ENCODE measurements at regions not wholly inside any gene's neighbourhood (a gene's known extent, or its start where the extent isn't known, plus 50 kb on each side); places are given as distances from the start of the nearest gene placed in this dataset.

DNA sequence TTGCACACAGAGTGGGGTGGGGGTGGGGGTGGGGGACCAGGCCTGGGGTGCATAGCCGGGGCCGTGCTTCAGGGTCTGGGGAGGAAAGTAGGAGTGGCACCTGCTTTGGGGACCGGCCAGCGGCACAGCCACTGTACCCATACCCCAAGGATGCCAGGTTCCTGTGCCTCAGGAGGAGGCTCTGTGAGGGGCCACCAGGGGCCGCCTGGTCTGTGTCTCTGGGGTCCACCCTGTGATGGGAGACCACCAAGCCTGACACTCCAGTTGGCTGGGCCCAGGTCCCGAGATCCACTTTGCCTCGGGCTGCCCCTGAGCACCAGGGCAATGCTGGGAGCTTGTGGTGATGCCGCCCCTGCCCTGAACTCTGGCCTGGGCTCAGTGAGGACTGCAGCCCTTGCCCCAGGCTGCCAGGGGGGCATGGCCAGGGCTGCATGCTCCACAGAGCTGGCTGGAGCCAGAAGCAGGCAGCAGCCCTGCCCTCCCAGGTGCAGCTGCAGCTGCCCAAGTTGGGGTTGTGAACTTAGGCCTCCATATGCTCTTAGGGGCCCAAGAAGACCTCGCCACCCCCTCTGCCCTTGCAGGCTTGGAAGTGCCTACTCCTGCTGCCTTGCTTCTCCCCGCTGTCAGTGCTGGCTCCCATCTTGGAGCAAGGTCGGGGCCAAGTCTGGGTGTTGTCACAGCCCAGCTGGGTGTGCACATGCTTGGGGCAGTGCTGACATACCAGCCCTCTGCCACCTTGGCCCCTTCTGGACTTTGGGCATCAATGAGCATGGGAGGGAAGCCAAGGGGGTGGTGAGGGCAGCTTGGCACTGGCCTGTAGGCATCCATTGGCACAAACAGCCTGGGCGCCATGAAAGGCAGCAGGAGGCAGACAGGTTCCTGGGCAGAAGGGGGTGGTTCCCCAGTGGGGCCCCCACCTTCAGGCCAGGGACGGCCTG is 123.3 kb upstream of the THY1 start:
- no peak for DNase-seq

DNA sequence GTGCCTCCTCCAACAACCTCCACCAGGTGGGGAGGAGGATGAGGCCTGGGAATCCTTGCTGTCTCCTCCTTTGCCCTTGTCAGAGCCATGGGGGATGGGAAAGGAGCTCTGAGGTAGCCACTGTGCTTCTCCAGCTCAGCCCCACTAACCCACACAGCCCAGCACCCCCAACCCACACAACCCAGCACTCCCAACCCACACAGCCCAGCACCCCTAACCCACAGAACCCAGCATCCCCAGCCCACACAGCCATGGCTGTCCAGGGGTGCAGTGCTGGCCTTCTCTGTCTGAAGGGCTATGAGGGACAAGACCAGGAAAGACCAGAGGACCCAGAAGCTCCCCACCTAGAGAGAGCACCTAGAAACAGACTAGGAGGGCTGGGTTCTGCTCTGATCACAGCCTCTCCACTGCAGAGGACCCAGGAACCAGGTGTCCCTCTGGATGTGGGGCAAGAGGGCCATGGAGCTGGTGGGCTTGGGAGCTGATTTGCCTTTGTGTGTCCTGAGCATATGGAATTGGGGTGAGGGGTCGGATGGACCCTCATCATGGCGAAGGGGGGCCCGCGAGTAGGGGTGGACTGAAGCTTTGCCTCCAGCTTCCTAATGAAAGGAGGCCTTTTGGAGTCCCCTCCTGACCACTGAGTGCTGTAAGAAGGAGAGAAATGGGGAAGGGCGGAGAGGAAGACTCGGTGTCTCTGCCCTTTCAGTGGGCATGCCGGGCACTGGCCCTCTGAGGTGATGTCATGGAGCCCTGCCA is 117.6 kb upstream of the THY1 start:
- no peak for DNase-seq

DNA sequence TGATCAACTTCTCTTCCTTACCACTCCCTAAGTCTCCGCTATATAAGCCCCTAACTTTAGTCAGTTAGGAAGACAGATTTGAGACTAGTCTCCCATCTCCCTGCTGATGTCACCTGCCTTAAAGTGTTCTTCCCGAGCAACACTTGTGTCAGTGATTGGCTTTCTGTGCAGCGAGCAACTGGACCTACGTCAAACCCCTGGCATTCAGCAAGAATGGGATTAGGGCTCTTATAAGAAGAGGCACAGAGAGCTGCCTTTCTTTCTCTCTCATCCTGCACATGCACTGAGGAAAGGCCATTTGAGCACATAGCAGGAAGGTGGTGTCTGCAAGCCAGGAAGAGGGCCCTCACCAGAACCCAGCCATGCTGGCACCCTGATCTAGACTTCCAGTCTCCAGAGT is 116.6 kb upstream of the THY1 start:
- no peak for DNase-seq

DNA sequence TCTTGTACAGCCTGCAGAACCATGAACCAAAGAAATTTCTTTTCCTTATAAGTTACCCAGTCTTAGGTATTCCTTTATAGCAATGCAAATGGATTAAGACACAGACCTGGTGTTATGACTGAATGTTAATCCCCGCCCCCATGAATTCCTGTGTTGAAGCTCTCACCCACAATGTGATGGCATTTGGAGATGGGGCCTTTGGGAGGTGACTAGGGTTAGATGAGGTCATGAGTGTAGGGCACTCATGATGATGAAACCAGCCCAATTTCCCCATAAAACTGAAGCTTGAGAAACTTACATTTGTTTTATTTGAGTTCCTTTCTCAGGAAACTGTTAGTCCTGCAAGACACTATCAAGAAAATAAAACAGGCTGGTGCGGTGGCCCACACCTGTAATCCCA is 115.8 kb upstream of the THY1 start:
- DNase-seq = no peak

DNA sequence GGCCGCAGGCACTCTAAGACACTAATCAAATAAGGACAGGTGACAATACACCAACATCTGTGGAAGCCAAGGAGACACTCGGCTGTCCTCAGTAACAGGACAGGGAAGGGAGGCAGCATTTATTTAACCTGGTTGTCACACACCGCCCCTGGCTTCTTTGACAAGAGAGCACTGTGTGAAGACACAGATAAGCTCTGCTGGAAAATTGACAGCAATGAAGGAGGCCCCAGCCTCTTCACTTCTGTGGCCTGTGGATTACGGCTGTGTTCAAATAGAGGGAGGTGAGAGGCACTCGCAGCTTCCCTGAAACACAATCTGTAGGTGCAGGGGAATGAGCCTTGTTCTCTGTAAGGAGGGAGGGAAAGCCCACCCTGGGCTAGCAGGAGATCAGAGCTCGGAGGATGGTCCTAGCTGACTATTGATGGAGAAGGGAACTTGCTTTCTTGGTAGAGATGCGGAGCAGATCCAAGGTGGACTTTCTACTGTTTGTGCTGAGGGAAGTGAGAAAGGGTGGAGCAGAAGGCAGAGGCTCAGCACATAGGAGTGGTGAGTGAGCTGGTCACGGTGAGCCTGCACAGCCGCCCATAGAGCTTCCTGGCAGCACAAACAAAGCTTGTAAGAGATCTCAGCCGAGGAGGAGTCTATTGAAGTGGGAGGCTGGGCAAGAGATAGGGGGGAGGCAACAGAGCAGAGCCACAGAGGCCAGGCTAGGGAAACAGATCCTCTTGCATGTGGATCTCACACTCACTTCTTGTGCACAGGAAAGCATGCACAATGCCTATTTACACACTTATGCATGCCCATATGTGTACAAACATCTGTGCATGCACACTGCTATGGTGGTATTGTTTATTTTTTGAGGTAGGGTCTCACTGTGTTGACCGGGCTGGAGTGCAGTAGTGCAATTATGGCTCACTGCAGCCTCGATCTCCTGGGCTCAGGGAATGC is 114.6 kb upstream of the THY1 start:
- no peak for DNase-seq

DNA sequence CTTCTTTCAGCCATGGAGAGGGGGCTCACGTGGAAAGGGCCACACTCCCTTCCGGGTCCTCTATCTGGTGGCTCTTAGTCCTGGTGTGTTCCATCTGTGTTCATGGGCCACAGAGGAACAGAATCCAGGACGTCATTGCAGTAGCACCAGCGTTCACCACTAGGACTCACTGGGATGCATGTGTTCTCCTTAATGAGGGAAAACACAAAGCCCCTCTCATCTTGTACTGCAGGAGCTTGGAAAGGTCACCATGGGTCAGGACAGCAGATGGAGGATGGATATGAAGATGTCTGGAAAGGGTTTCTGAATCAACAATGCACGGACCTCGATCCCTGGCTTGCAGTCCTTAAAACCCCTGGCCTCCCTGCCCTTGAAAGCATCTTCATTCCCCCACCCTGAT is 113.8 kb upstream of the THY1 start:
- DNase-seq = no peak

DNA sequence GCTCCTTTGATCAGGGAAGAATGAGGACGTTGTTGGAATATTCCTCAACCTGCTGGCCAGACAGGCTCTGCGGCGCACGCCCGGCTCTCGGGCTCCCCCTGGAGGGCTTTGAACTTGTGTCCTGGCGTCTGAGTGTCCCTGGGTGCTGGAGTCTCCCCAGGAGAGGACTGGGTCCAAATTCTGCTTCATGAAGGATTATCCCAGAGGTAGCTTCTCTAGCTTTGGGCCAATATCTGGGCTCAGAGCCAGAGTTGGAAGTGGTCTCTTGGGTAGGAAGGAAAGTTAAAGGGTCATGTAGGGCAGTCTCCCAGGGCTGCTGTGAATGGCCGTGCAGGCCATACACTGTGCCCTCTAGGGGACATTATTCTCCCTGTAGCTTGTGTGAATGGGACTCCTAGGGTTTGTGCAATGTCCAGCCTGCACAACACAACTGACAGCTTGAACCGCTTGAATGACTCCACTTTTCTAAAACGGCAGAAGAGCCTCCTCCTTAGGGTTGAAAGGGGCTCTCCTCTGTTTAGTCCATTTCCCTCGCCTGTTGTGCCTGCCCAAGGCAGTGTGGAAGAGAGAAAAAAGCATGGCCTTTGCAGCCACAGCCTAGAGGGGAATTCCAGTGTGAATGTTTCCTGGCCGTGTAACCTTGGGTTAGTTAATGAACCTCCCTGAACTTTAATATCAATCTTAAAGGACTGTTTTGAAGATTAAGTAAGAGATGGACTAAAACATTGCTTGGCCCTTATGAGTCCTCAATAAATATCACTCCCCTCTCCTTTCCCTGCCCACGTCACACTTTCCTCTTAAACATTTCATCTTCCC is 111.2 kb upstream of the THY1 start:
- DNase-seq = peak; percentile 32

DNA sequence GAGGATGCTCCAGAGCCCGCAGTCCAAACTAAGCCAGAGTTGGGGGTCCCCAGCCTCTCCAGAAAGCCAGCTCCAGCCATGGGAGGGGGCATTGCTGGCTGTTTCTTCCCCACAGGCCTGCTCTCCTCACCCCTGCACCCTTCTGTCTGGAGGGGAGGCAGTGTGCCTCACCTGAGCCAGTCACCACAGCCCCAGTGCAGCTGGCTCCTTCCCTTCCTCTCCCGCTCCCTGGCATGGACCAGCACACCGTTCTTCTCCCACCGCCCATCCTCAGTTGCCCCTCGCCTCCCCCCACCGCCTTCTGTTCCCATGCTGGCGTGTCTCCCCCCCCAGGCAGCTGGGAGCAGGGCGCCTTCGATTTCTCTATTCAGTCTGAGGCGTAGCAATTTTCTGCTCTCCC is 110.5 kb upstream of the THY1 start:
- DNase-seq = no peak

DNA sequence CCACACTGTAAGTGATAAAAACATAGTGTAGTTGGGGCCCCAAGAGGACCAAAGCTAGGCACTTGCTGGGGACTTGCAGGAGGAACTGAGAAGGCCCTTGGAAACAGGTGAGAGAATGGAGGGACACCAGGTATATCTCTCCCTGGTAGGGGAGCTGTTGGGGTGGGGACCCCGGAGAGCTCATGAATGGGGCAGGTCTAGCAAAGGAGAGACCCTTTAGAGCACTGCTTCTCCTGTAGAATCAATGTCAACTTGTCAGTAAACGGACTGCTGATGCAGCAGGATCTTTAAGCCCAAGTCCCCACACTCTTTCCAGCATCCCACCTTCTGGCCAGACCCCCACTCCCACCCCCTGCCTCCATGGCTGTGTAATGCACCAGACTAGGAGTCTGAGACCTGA is 109.6 kb upstream of the THY1 start:
- DNase-seq = no peak

DNA sequence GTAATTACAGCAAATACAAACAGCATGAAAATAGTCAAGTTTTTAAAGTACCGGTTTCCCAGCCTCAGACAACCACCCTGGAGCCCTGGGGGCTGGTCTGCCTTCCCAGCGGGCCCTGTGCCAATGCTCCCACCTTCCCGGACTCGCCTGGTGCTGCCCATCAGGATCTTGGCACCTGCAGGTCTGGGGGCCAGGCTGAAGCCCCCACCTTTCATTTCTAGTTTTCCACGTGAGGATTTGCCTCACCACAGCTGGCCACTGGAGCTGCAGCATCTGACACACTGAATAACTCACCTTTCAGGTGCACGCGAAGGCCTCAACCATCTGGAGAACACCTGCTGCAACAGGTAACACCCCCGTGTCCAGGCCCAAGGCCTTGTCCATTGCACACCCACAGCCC is 108.7 kb upstream of the THY1 start:
- DNase-seq = no peak

DNA sequence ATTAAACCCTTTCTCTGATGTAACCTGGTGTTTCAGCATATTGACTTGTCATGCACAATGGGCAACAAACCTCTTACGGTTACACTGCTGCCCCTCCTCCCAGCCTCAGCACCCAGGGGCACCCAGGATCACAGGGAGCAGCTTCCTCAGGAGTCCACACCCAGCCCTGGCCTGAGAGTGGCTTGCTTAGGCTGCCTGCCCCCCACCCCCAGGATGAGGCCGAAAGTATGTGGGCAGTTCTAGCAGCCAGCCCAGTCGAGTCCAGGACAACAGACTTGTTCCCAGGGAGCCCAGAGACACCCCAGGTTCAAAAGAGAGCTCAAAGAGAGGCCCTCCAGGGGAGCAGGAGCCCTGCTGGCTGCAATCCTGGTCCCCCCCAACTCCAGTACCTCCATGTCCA is 108.1 kb upstream of the THY1 start:
- no peak for DNase-seq

DNA sequence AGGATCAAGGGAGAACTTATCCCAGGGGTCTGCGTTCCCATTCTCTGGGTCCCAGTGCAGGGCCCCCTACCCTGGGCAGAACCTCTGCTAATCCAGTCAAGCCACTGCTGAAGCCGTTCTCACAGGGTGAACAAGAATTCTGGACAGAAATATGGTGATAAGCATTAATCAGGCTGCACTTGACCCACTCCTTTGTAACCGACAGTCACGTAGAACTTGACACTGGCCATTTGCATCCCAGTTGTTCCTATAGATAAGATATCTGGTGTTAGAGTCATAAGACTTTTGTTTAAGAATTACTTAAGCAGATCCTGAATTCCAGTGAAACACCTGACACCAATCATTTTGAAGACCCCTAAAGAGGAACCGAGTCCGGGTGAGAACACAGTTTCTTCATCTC is 107.5 kb upstream of the THY1 start:
- no peak for DNase-seq

DNA sequence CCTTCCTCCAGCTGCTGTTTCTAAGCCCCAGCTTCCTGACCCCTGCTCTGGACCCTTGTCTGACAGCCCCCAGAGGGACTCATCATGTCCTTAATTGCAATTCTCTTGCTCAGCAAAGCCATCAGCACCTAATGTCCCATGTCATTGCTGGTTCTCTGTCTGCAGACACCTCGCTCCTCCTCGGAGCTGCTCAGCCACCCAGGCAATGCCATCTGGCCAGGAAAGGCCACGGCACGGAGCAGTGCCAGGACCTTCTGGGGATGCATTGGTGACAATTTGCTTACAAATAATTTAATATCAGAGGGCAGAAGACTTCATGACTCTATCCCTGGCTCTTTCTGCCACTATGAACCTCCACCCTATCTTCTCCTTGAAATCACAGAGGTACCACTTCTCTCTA is 107.0 kb upstream of the THY1 start:
- DNase-seq = no peak

DNA sequence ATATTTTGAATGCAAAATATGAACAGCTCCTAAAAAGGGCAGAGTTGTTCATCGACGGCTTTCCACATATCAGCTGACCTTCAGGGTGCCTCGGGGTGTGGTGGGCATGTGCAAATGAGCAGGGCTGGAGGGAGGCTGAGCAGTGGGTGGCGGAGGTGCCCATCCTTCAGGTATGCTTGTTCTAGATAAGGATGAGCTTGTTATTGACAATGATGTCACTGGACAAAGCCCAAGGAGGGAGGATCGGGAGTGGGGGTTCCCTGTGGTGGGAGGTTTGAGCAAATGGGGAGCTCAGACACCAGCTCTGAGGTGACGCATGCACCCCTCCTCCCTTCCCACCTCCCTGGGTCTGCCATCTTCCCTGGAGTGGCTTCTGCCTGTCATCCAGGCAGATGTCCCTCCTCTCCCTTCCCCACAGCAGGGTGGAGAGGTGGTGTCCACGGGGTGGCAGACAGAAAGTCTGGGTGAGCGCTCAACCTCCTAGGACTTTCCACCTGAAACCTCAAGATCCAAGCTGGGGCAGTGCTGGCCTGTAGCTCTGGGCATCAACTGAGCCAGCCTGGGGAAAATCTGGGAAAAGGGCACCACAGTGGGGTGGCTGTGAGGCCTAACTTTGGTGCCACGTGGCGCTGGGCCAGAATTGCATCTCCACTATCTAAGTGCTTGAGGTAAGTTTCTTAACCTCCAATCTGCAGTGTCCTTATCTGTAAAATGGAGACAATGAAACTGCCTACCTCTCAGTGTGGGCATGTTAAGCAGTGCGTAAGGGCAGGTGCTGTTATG is 106.3 kb upstream of the THY1 start:
- no peak for DNase-seq

DNA sequence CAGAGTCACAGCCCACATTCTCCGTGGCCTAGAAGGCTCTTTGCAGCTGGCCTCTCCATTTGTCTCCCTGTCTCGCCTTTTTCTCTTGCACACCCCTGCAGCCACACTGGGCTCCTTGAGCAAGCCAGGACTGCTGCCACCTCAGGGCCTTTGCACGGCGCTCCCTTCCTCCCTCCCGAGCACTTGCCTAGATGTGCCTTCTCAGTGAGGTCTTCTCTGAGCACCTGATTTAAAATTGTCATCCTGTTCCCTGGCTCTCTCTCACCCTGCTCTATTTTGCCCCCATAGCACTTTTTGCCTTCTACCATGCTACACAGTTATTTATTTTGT is 102.9 kb upstream of the THY1 start:
- DNase-seq = no peak

DNA sequence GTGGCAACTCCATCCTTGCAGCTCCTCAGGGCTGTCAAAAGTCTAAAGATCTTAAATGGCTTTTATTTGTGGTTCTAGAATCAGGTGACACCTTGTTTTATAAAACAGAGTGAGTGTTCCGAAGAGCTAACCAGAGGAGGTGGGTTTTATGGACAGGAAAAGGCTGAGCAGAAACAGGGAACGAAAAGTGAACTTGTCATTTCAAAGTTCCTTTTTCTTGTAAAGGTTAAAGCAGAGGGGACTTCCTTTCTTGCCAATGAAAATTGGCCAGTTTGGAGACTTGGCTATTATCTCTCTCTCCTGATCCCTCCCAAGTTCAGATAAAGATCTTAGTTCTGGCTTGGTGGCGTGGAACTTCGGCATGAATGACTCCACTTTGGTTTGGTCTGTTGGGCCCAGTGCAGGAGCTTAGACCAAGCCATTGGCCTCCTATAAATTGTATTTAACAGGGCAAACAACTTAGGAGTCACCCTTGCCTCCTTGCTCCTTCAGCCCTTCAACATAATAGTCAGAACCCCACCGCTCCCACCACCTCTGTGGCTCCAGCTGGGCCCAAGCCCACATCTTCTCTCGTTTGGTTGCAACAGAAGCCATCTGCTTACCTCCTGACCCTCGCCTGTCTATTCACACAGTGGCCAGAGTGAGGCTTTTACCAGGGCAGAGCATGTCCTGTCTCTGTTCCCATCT is 102.4 kb upstream of the THY1 start:
- no peak for DNase-seq

DNA sequence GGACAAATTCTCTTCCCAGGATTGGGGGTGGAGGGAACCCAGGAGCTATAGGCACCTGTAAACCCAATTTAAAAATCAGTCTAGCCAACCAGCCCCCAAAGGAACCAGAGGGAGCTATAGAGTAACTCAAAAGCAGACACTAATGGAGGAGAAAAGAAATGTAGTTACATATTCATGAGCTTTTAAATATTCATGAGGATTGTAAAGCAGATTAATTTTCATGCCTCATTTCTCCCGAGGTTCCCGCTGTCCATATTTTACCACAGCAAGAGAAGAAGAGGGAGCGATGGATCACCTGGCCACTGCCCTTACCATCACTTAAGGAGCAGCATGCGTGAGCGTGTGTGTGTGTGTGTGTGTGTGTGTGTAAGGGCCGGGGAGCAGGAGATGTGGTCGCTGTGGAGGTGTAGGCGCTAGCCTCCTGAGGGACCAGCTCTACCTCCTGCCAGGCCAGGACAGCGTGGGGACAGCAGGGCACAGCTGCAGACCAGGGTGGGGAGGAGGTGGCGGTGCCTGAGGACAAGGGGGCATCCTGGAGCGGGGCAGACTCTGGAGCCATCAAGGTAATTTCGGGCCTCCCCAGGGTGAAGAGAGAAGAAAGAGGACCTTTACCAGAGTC is 100.7 kb upstream of the THY1 start:
- no peak for DNase-seq

DNA sequence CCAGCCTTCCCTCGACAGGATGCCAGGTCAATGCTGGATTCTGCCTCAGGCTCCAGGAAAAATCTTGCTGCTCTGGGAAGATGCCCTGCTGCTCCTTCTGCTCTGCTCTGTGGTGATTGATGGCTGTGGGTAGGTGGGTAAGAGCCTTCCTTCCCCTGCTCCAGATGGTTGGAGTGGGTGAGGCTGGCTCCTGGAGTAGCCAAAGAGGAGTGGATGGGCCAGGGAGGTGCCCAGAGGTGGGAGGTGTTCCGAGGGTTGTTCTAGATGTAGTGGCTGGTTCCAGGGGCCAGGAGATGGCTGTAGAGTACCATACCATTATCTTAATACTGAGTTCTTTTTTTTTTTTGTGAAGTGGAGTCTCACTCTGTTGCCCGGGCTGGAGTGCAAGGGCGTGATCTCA is 99.6 kb upstream of the THY1 start:
- DNase-seq = no peak

DNA sequence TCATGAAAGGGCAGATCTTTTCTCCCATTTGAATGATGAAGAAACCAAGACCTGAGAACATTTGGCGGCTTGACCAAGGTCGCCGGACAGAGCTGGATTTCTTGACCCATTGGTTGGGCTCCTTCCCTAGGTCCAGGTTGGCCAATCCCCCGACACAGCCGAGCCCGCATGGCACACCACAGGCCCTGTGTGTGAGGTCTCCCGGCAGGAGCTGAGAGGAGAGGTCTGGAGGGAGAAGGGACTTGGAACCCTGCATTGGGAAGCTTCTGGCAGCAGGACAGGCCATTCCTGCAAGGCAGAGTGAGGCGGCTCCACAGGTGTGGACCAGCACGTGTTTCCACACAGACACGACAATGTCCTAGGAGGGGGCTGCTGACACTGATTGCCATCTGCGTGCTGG is 98.6 kb upstream of the THY1 start:
- DNase-seq = no peak

DNA sequence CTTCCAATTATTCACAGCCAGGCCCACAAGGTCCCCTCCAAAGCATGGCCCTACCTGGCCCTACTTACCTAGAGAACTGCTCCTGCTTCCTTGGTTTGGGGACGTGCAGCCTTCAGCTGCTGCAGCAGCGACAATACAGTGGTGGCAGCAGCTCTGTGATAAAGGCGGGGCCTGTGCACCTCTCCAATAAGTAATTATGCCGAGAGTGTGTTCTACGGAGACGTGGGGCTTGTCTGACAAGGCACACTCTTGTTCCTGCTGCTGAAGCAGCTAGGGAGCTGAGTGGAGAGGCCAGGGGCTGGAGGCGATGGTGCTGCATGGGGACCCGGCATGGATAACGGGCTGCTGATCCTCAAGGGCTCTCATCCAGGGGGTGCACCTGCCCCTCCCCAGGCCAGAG is 98.0 kb upstream of the THY1 start:
- no peak for DNase-seq

DNA sequence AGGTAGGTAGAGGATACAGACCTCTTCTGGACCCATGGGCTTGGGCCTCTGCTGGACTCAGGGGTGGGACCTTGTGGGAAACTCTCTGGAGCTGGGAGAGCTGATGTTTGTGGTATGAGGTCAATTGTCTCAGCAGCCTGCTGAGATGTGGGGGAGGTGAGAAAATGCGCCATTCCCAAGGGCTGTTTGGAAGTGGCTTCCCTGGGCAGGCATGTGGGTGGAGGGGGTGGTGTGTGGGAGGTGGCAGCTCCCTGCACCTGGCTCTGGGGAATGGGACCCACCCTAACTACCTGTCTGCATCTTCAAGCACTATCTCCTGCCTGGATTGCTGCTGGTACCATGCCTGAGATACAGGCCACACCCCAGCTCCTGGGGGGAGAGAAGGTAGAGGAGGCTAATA is 97.4 kb upstream of the THY1 start:
- no peak for DNase-seq

All from stimulated activated naive CD4-positive, alpha-beta T cell treated with Interleukin-2 at 50 U/mL for 16 hours (primary cell).